HCT116 (cell line): ENCODE measurements at regions not wholly inside any gene's neighbourhood (a gene's known extent, or its start where the extent isn't known, plus 50 kb on each side); places are given as distances from the start of the nearest gene placed in this dataset.

Experiments used
- CEBPB ChIP-seq: IDR thresholded peaks from 2 replicates; pipeline ENCODE4 v1.6.1; 2012; ENCODE audit warnings: low read depth
- POLR2A ChIP-seq: IDR thresholded peaks from 2 replicates; pipeline ENCODE4 v1.7.0; 2011; ENCODE audit warnings: borderline replicate concordance; ENCODE audit not compliant: insufficient read depth, insufficient read length; ENCODE audit errors: extremely low read depth
- POLR2AphosphoS5 ChIP-seq: IDR thresholded peaks from 2 replicates; pipeline ENCODE4 v1.6.1; 2011; ENCODE audit warnings: mild to moderate bottlenecking, low read depth, low read length, moderate library complexity
- TF ChIP-seq, protein P1 (sequence below), 3 experiments: fragments of 200-600 bp in 1 of 3; sonication (generic) in 1 of 3; IDR thresholded peaks in 2 of 3; conservative IDR thresholded peaks in 1 of 3; 2 replicates each; pipeline ENCODE4 v1.5.1; 2012 to 2017; ENCODE audit warnings: low read depth in 2 of 3, low read length in 2 of 3, antibody characterized with exemption in 1 of 3, borderline replicate concordance in 1 of 3, control low read depth in 1 of 3, mild to moderate bottlenecking in 1 of 3, mixed read lengths in 1 of 3, mixed run types in 1 of 3, moderate library complexity in 1 of 3; ENCODE audit not compliant: insufficient read depth in 1 of 3

DNA sequence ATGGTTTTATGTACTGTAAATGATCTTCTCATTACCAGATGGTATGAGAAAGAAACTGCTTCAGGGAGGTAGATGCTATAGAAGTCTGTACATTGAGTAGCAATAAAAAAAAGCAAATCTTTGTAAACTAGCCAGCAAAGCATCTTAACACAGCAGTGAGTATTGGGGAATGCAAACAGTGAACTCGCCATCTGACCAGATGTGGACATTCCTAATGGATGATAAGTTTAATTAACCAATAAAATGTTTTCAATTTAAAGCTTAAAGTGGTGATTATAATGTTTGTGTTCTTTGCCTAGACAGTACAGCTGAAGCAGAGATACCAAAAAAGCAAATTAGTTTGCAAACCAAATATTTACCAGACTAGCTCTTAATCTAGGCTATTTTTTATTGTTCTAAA, 1144.2 kb downstream of the FAT4 start:
- TF ChIP-seq POLR2A, result no peak
- no peak for TF ChIP-seq POLR2AphosphoS5
- TF ChIP-seq, protein P1, sequence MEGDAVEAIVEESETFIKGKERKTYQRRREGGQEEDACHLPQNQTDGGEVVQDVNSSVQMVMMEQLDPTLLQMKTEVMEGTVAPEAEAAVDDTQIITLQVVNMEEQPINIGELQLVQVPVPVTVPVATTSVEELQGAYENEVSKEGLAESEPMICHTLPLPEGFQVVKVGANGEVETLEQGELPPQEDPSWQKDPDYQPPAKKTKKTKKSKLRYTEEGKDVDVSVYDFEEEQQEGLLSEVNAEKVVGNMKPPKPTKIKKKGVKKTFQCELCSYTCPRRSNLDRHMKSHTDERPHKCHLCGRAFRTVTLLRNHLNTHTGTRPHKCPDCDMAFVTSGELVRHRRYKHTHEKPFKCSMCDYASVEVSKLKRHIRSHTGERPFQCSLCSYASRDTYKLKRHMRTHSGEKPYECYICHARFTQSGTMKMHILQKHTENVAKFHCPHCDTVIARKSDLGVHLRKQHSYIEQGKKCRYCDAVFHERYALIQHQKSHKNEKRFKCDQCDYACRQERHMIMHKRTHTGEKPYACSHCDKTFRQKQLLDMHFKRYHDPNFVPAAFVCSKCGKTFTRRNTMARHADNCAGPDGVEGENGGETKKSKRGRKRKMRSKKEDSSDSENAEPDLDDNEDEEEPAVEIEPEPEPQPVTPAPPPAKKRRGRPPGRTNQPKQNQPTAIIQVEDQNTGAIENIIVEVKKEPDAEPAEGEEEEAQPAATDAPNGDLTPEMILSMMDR (IDR thresholded peaks at IDR 0.05 in 2 of 3, conservative IDR thresholded peaks at IDR 0.05 in 1 of 3; ENCODE audit: borderline replicate concordance in 1 of 3, insufficient read depth in 1 of 3, low read depth in 2 of 3, low read length in 2 of 3), result no peak
- no peak for TF ChIP-seq CEBPB
